NCI-H2227 treated with DMSO at 0.1 percent for 48 hours (cell line): ENCODE measurements at regions not wholly inside any gene's neighbourhood (a gene's known extent, or its start where the extent isn't known, plus 50 kb on each side); places are given as distances from the start of the nearest gene placed in this dataset.
"Not testable (repeated sequence)": the region's sequence is repeated elsewhere in the genome, so short reads cannot be mapped to it uniquely, and the experiment has no call there.

ENCODE experiments used
- DNase-seq: peaks from one replicate; lab custom pipeline; 2025; lab: John Stamatoyannopoulos, UW

- no peak for DNase-seq
Observed at GRCh38 chr1:166695115-166695514, 144.2 kb upstream of the POGK start.

GRCh38 chr1:166695834-166696233, 143.4 kb upstream of the POGK start:
- not testable (repeated sequence) for DNase-seq

- DNase-seq, result no peak
Observed at GRCh38 chr1:166698771-166699170, 140.5 kb upstream of the POGK start.

GRCh38 chr1:166699613-166700012, 139.7 kb upstream of the POGK start:
- DNase-seq, result no peak

GRCh38 chr1:166700696-166701095, 138.6 kb upstream of the POGK start:
- no peak for DNase-seq

GRCh38 chr1:166701603-166702100, 137.6 kb upstream of the POGK start:
- no peak for DNase-seq

- no peak for DNase-seq
Observed at GRCh38 chr1:166703141-166703540, 136.1 kb upstream of the POGK start.

GRCh38 chr1:166703726-166704462, 135.4 kb upstream of the POGK start:
- no peak for DNase-seq

- DNase-seq, result no peak
Observed at GRCh38 chr1:166705376-166706289, 133.6 kb upstream of the POGK start.

- DNase-seq, result no peak
Observed at GRCh38 chr1:166716620-166717019, 122.7 kb upstream of the POGK start.

GRCh38 chr1:166721145-166721544, 118.1 kb upstream of the POGK start:
- no peak for DNase-seq

GRCh38 chr1:166730299-166730888, 108.9 kb upstream of the POGK start:
- no peak for DNase-seq

- DNase-seq, result no peak
Observed at GRCh38 chr1:166738140-166738539, 101.1 kb upstream of the POGK start.

GRCh38 chr1:166738873-166739272, 100.4 kb upstream of the POGK start:
- no peak for DNase-seq

GRCh38 chr1:166740668-166741276, 98.5 kb upstream of the POGK start:
- no peak for DNase-seq

GRCh38 chr1:166763318-166763717, 76.0 kb upstream of the POGK start:
- no peak for DNase-seq

GRCh38 chr1:166766942-166767341, 72.3 kb upstream of the POGK start:
- DNase-seq, result no peak

GRCh38 chr1:166784646-166785045, 54.6 kb upstream of the POGK start:
- not testable (repeated sequence) for DNase-seq

GRCh38 chr1:166785987-166786386, 53.3 kb upstream of the POGK start:
- DNase-seq, result no peak

GRCh38 chr1:166789286-166789685, 50.0 kb upstream of the POGK start:
- no peak for DNase-seq
